Activated B cell treated with CpG ODN at 0.5 μM for 24 hours (primary cell): ENCODE measurements at regions not wholly inside any gene's neighbourhood (a gene's known extent, or its start where the extent isn't known, plus 50 kb on each side); places are given as distances from the start of the nearest gene placed in this dataset.

Experiments
- ATAC-seq: fragments of 200-7000 bp; cut with Tn5 transposase; one replicate; pipeline ENCODE4 v1.10.0; 2021; ENCODE audit warnings: low read depth, mild to moderate bottlenecking, moderate library complexity
- CTCF ChIA-PET: fragments of 350-600 bp; sonication (Branson Sonifier 250); formaldehyde crosslinking; loops from one replicate; lab custom pipeline; 2021; ENCODE audit warnings: antibody characterized with exemption; lab: Charles Lee
- POLR2A ChIA-PET: fragments of 350-600 bp; sonication (Branson Sonifier 250); formaldehyde crosslinking; loops from one replicate; lab custom pipeline; 2021; ENCODE audit warnings: antibody characterized with exemption; lab: Charles Lee
- DNase-seq: peaks from one replicate; pipeline ENCODE4 v3.0.0; 2022
- H3K27ac Mint-ChIP-seq: one replicate; pipeline ENCODE4 v1.8.0; 2020; ENCODE audit warnings: mixed read lengths
- H3K27me3 Mint-ChIP-seq: one replicate; pipeline ENCODE4 v1.8.0; 2021; ENCODE audit warnings: mixed read lengths
- H3K36me3 Mint-ChIP-seq: one replicate; pipeline ENCODE4 v1.8.0; 2021; ENCODE audit warnings: low read depth, mixed read lengths
- H3K4me1 Mint-ChIP-seq: one replicate; pipeline ENCODE4 v1.8.0; 2021; ENCODE audit warnings: mixed read lengths
- H3K4me3 Mint-ChIP-seq: one replicate; pipeline ENCODE4 v1.8.0; 2020; ENCODE audit warnings: mild to moderate bottlenecking, mixed read lengths
- H3K9me3 Mint-ChIP-seq: one replicate; pipeline ENCODE4 v1.8.0; 2020; ENCODE audit warnings: mixed read lengths
- intact Hi-C: fragments of 100-400 bp; cut with micrococcal nuclease; formaldehyde crosslinking; loops from one replicate; pipeline ENCODE4 v1.15.1; 2024
- TF ChIP-seq, protein P1 (sequence below): fragments of 200-600 bp; IDR thresholded peaks from one replicate; pipeline ENCODE4 v1.8.0; 2022; ENCODE audit warnings: antibody characterized with exemption, mild to moderate bottlenecking

DNA sequence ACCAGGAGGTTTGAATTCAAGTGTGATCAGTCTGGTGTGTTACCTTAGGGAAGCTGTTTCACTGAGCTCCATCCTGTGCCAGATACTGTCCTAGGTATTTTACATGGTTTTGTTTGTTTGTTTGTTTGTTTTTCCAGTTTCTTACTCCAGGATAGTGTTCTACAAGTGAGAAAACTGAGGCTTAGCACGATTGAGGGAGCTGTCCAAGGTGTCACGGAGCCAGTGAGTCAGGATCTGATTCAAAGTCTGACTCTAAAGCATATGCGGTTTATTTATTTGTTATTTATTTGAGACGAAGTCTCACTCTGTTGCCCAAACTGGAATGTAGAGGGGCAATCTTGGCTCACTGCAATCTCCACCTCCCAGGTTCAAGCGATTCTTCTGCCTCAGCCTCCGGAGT, 79.7 kb upstream of the GNG2 start:
- Mint-ChIP-seq H3K4me1 (peaks cover 9% of the 10 kb centered on the region), H3K27ac (no peak overlapping the region), H3K27me3 (peaks cover 25% of the 10 kb centered on the region), H3K36me3 (no peaks in the 10 kb centered on the region), H3K4me3 (no peak overlapping the region), H3K9me3 (peaks cover under 1% of the 10 kb centered on the region)
- DNase-seq (no peak), ATAC-seq (no peak)
- ChIA-PET POLR2A (interaction anchor here (1.5 kb wide), 1 partner anchor 80 kb away, joined by 10 read pairs; the partner anchor contains the start of gene GNG2), CTCF (interaction anchor here (0.9 to 5.5 kb wide), 8 partner anchors 9 to 498 kb away, joined by 3 to 42 read pairs (median 4); partner anchors contain the start of gene GNG2)
- intact Hi-C loops = loop anchor here (1.0 to 2.0 kb wide), 7 partner anchors 67 to 825 kb away; partner anchors contain the start of gene GNG2
- TF ChIP-seq, protein P1, sequence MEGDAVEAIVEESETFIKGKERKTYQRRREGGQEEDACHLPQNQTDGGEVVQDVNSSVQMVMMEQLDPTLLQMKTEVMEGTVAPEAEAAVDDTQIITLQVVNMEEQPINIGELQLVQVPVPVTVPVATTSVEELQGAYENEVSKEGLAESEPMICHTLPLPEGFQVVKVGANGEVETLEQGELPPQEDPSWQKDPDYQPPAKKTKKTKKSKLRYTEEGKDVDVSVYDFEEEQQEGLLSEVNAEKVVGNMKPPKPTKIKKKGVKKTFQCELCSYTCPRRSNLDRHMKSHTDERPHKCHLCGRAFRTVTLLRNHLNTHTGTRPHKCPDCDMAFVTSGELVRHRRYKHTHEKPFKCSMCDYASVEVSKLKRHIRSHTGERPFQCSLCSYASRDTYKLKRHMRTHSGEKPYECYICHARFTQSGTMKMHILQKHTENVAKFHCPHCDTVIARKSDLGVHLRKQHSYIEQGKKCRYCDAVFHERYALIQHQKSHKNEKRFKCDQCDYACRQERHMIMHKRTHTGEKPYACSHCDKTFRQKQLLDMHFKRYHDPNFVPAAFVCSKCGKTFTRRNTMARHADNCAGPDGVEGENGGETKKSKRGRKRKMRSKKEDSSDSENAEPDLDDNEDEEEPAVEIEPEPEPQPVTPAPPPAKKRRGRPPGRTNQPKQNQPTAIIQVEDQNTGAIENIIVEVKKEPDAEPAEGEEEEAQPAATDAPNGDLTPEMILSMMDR = no peak

DNA sequence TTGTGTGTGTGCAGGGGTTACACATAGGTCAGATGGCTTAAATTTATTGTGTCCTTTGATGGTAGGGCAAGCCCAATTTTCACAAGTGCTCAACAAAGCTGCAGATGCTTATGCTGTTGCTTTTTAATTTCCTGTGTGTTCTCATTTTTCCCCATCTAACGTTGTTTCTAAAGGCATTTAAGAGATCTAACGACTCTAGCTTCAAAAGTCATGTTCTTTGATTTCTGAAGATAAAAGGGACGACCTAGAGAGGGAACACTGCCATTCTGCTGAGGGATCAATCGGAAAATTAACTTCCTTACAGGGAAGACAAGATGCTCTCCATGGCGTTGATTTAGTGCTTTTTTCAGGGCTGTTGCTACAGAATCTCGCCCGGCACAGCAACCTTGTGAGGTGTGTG, 79.0 kb upstream of the GNG2 start:
- intact Hi-C loops = loop anchor here (2.0 kb wide), 2 partner anchors 413 to 625 kb away; no protein-coding TSS in a partner anchor
- no peak overlapping the region for H3K27ac Mint-ChIP-seq
- no peak for ATAC-seq
- TF ChIP-seq, protein P1 = no peak
- no peak for DNase-seq
- no peak overlapping the region for H3K4me3 Mint-ChIP-seq
- POLR2A ChIA-PET = no interaction called here
- CTCF ChIA-PET = interaction anchor here (0.9 to 5.5 kb wide), 5 partner anchors 79 to 498 kb away, joined by 3 to 42 read pairs (median 4); partner anchors contain the start of gene GNG2
- peaks cover 5% of the 10 kb centered on the region for H3K9me3 Mint-ChIP-seq
- H3K27me3 Mint-ChIP-seq = peaks cover 31% of the 10 kb centered on the region
- H3K4me1 Mint-ChIP-seq = peaks cover 6% of the 10 kb centered on the region
- H3K36me3 Mint-ChIP-seq = no peaks in the 10 kb centered on the region

DNA sequence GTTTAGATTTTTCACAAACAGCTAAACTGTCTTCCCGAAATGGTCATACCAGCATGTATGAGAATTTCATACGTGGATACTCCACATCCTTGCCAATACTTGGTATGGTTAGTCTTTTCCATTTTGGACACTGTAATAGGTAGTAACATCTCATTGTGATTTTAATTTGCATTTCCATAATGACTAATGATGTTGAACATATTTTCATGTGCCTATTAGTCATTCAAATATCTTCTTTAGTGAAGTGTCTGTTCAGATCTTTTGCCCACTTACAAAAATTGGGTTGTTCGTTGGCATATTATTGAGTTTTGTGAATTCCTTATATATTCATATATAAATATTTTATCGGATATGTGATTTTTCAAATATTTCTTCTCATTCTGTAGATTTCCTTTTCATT, 78.0 kb upstream of the GNG2 start:
- peaks cover 36% of the 10 kb centered on the region for H3K27me3 Mint-ChIP-seq
- no peak for ATAC-seq
- peaks cover 6% of the 10 kb centered on the region for H3K4me1 Mint-ChIP-seq
- no peak for DNase-seq
- H3K36me3 Mint-ChIP-seq = no peaks in the 10 kb centered on the region
- no peak overlapping the region for H3K27ac Mint-ChIP-seq
- peaks cover 5% of the 10 kb centered on the region for H3K9me3 Mint-ChIP-seq
- TF ChIP-seq, protein P1 = no peak
- H3K4me3 Mint-ChIP-seq = no peak overlapping the region
- POLR2A ChIA-PET = no interaction called here
- intact Hi-C loops = no loop called here
- CTCF ChIA-PET = interaction anchor here (4.2 to 5.5 kb wide), 2 partner anchors 197 to 499 kb away, joined by 25 to 42 read pairs; no protein-coding TSS in a partner anchor

DNA sequence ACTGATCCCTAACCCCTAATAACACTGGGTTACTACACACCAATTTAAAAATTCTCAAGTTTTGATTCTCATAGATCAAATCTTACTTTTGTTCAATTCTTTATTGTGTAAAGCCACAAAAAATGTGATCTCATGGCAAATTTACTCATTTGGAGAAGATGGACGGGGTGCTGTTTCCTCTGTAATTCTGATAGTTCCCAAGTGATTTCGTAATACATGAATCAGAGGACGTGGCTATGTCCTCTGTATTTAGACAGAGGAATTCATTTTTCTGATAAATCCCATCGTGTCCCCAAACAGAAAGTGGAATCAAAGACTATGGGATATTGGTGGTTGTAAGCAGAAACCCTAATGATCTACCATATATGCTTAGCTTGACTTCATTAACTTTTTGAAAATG, 76.6 kb upstream of the GNG2 start:
- TF ChIP-seq, protein P1 = no peak
- Mint-ChIP-seq H3K4me1 (peaks cover 6% of the 10 kb centered on the region), H3K27me3 (peaks cover 31% of the 10 kb centered on the region), H3K27ac (no peak overlapping the region), H3K36me3 (no peaks in the 10 kb centered on the region), H3K9me3 (peaks cover 5% of the 10 kb centered on the region), H3K4me3 (no peak overlapping the region)
- DNase-seq = no peak
- CTCF ChIA-PET = no interaction called here
- POLR2A ChIA-PET = no interaction called here
- intact Hi-C loops = no loop called here
- ATAC-seq = no peak

DNA sequence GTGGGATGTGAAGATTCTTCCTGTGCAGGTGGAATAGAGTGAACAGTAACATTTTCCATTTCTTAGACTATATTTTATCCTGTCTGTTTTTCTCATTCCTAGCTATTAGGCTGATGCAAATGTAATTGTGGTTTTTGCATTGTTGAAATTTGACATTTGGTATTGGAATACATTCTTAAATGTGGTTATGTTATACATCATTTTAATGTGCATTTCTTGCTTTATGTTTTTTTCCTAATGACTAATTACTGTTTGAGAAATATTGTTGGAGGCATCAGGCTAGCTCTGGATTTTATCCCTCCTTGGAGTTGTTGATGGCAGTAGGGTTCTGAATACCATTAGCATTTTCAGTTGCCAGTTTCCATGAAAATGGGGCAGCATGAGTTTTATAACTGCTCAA, 75.9 kb upstream of the GNG2 start:
- DNase-seq (no peak), ATAC-seq (no peak)
- Mint-ChIP-seq H3K36me3 (no peaks in the 10 kb centered on the region), H3K9me3 (peaks cover 5% of the 10 kb centered on the region), H3K4me3 (no peak overlapping the region), H3K4me1 (peaks cover 6% of the 10 kb centered on the region), H3K27me3 (peaks cover 33% of the 10 kb centered on the region), H3K27ac (no peak overlapping the region)
- CTCF ChIA-PET = no interaction called here
- POLR2A ChIA-PET = no interaction called here
- intact Hi-C loops = no loop called here
- TF ChIP-seq, protein P1 = no peak
